A204.1 (cell line): ENCODE measurements at regions not wholly inside any gene's neighbourhood (a gene's known extent, or its start where the extent isn't known, plus 50 kb on each side); places are given as distances from the start of the nearest gene placed in this dataset.

Experiments
- FAIRE-seq: peaks from 2 replicates; lab custom pipeline; 2012; peaks lifted over from hg19 to GRCh38; lab: Jason Lieb, UNC

- no peak for FAIRE-seq
Observed at GRCh38 chr2:150417278-150417677, 70.2 kb downstream of the RND3 start.

- FAIRE-seq = no peak
Observed at GRCh38 chr2:150415022-150415421, 72.4 kb downstream of the RND3 start.

- FAIRE-seq = no peak
Observed at GRCh38 chr2:150413910-150414309, 73.6 kb downstream of the RND3 start.

- no peak for FAIRE-seq
Observed at GRCh38 chr2:150413366-150413765, 74.1 kb downstream of the RND3 start.

GRCh38 chr2:150410809-150411208 lies 76.7 kb downstream of the RND3 start:
- FAIRE-seq = no peak

- FAIRE-seq = no peak
Observed at GRCh38 chr2:150409196-150409595, 78.3 kb downstream of the RND3 start.

- no peak for FAIRE-seq
Observed at GRCh38 chr2:150404147-150404546, 83.3 kb downstream of the RND3 start.

GRCh38 chr2:150403457-150403856 lies 84.0 kb downstream of the RND3 start:
- no peak for FAIRE-seq

GRCh38 chr2:150402953-150403352 lies 84.5 kb downstream of the RND3 start:
- FAIRE-seq = no peak

- FAIRE-seq = no peak
Observed at GRCh38 chr2:150400849-150401248, 86.6 kb downstream of the RND3 start.

GRCh38 chr2:150392614-150393013 lies 94.9 kb downstream of the RND3 start:
- no peak for FAIRE-seq

GRCh38 chr2:150391779-150392178 lies 95.7 kb downstream of the RND3 start:
- no peak for FAIRE-seq

- FAIRE-seq = no peak
Observed at GRCh38 chr2:150389447-150389846, 98.0 kb downstream of the RND3 start.

- no peak for FAIRE-seq
Observed at GRCh38 chr2:150388289-150388625, 99.2 kb downstream of the RND3 start.

GRCh38 chr2:150387586-150388288 lies 99.7 kb downstream of the RND3 start:
- no peak for FAIRE-seq

GRCh38 chr2:150385211-150385610 lies 102.3 kb downstream of the RND3 start:
- no peak for FAIRE-seq

- no peak for FAIRE-seq
Observed at GRCh38 chr2:150383587-150383986, 103.9 kb downstream of the RND3 start.

- no peak for FAIRE-seq
Observed at GRCh38 chr2:150379166-150379565, 108.3 kb downstream of the RND3 start.

- no peak for FAIRE-seq
Observed at GRCh38 chr2:150378686-150379085, 108.8 kb downstream of the RND3 start.

- no peak for FAIRE-seq
Observed at GRCh38 chr2:150376553-150377335, 110.7 kb downstream of the RND3 start.

GRCh38 chr2:150375333-150375732 lies 112.1 kb downstream of the RND3 start:
- FAIRE-seq = no peak

GRCh38 chr2:150374492-150374891 lies 113.0 kb downstream of the RND3 start:
- FAIRE-seq = no peak

- FAIRE-seq = no peak
Observed at GRCh38 chr2:150373374-150373773, 114.1 kb downstream of the RND3 start.
